Cortex of kidney (tissue), 1 donor: ENCODE measurements at regions not wholly inside any gene's neighbourhood (a gene's known extent, or its start where the extent isn't known, plus 50 kb on each side); places are given as distances from the start of the nearest gene placed in this dataset.

Experiments
- DNase-seq: peaks from one replicate; lab custom pipeline; 2025; lab: John Stamatoyannopoulos, UW

- no peak for DNase-seq
Measured at GRCh38 chr3:72341920-72342319, 506.3 kb downstream of the SHQ1 start.

GRCh38 chr3:72341380-72341770 lies 506.9 kb downstream of the SHQ1 start:
- no peak for DNase-seq

DNA sequence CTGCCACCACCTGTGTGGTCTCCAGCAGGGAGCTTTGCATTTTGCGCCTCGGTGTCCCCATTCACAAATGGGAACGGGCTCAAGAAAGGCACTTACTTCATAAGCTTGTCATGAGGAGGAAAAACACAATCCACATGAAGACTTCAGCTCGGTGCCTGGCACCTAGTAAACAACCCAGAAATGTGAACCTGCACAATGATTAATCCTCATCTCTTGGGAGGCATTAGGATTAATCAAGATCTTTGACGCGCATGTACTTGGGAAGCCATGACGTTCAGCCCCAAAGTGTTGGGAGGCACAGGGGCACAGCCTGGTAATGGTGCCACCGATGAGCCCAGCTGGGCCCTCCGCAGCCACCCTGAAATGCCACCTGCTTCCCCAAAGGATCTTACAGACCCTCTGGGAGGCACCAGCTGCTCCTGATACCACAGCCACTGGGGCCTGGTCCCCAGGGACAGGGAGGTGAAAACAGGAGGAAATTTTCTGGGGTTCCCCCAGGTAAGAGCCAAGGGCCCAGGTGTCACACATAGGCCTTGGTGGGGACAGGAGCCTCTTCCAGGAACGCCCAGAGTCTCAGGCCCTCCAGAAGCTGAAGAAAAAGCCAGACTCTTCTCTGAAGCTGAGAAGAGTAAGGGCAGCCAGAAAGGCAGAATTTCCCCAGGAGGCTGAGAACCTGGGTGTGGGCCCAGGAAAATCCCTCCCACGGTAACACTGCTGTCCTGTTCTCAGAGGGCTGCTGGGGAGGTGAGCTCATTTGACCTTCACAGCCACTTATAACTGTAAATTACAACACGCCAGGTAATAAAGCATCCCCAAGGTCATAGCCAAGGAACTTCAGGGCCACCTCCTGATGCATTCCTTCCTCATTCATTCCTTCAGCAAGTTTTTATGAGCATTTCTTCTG lies 507.5 kb downstream of the SHQ1 start:
- no peak for DNase-seq

GRCh38 chr3:72340056-72340455 lies 508.2 kb downstream of the SHQ1 start:
- no peak for DNase-seq

- DNase-seq = no peak
Measured at GRCh38 chr3:72339670-72340030, 508.6 kb downstream of the SHQ1 start.

DNA sequence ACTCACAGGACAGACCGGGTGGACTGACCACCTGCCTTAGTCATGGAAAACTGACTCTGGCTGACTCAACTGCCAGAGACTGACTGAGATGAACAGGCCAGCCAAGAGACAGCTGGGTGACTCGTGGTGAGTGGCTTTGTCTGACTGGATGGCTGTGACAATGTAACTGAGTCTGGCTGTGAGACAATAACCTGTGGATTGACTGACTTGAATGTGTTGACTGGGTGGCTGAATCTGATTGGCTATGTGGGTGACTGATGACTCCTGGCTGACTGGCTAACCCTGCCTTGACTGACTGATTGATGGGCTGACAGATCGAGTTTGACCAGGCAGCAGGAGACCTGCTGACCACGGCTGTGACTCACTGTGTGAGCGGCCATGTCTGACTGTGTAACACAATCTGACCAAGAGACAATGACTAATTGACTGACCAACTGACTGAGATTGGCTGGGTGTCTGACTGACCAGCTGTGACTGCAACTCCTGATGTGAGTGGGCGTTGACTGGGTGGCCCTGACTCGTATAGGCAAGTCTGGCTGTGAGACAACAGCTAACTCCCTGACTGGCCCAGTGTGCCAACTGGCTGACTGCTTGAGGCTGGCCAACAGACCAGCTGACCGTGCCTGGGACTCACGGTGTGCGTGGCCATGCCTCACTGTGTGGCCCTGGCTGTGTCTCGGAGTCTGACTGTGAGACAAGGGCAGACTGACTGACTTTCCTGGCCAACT lies 509.1 kb downstream of the SHQ1 start:
- no peak for DNase-seq

GRCh38 chr3:72338082-72338941 lies 509.9 kb downstream of the SHQ1 start:
- no peak for DNase-seq

DNA sequence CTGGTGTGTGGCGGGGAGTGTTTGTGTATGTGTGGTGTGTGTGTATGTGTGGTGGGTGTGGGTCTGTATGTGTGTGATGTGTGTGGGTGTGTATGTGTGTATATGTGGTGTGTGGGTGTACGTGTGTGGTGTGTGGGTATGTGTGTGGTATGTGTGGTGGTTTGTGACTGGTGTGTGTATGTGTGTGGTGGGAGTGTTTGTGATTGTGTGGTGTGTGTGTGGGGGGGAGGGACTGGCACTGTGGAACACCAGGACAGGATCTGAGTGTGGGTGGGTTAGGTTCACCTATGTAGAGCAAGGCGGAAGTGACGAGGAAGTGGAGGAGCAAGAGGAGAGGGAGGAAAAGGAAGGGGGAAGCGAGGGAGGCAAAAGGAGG lies 510.8 kb downstream of the SHQ1 start:
- no peak for DNase-seq

DNA sequence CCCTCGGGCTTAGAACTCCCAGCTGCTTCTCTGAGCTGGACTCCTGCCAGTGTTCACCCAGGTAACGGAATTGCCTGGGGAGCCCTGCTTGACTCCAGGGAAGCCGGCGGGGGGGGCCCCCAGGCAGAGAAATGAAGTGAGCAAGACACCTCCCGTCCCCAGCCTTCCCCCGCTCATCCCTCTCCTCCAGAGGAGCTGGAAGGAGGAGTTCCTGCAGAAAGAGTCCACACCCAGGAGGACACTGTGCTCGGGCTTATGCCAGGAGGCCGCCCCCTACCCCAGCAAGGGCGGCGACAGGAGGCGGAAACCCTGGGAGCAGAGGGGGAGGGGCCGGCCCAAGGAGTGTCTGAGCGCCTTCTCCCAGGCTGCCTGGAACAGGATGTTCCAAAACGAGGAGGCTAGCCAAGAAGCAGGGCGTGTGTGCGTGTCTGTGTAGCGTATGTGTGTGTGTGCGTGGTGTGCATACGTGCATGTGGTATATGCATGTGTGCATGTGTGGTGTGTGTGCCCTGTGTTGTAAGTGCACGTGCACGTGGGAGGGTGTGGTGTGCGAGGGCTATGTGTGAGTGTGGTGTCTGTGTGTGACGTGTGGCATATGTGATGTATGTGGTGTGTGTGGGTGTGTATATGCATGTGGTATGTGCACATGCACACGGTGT lies 511.3 kb downstream of the SHQ1 start:
- no peak for DNase-seq

GRCh38 chr3:72336114-72336651 lies 512.1 kb downstream of the SHQ1 start:
- no peak for DNase-seq

GRCh38 chr3:72335458-72336095 lies 512.7 kb downstream of the SHQ1 start:
- no peak for DNase-seq

DNA sequence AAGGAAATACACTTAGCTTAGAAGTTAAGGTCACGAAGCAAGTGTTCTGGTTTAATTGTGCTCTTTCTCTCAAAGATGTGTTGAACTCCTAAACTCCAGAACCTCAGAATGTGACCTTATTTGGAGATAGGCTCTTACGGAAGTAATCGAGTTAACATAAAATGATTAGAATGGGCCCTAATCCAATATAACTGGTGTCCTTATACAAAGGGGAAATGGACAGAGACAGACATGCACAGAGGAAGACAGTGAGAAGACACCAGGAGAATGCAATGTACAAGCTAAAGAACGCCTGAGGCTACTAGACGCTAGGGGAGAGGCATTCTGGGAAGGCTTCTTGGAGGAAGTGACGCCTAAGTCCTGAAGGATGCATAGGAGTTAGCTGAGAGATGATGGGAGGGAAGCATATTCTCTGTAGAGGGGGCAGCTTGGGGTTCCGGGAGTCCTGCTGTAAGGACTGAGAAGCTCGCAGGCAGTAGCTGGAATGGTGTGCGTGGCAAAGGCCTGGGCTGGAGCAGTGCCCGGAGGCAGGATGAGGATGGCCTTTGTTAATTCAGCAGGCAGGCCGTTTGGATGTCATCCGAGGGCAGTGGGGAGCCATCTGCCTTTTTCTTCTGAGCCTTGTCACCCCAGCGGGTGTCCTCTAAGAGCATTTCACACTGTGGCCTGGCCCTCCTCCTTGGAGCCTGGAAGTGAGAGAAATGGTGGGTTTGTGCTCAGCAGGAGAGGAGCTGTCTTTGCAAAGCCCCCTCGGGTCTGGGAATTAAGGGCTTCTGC lies 513.4 kb downstream of the SHQ1 start:
- no peak for DNase-seq

DNA sequence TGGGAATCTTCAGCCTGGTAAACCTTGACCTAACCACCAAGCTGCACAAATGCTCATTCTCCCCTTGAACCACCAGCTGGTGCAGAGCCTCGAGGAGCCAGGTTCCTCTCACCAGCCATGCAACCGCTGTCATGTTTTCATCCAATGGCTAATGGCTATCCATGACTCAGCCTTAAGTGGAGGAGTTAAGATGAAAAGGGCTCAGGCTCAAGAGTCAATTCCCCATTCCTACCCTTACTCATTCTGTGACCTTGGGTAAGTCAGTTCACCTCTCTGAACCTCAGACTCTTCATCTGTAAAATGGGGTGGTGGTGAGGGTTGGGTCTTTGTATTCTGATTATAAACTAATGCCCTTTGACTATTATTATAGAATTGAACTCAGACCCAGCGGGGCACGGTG lies 515.6 kb downstream of the SHQ1 start:
- DNase-seq = no peak

DNA sequence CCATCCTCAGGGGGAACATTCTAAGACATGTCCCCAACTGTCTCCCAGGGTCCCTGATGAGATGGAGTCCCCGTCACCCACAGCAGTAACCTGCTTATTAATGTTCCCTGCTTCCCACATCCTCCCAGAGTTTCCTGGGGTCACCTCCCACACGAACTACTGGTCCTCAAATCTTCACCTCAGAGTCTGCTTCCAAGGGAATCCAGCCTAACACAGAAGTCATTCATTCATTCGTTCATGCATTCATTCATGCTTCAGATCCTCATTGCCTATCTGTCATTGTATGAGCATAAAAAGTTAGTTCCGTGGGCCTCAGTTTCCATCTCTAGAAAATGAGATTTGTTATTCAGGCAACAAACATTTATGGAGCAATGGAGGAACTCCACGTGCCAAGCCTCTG lies 516.2 kb downstream of the SHQ1 start:
- no peak for DNase-seq

DNA sequence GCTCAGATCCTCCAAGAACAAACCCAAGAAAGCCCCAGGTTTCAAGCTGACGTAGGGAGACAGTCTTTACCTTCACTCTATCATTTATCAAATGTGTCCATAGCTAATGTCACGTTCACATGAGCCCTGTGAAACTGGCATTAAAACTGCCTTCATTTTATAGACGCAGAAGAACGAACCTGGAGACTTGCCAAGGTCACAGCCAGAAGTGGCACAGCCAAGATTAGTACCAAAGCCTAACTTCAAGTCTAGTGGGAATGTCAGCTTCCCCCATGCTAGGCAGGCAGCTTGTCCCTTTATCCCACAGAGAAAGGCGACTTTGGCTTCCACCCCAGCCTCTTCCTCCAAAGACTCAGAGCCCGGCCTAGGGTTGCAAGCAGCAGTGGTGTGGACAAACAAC lies 517.2 kb downstream of the SHQ1 start:
- no peak for DNase-seq

DNA sequence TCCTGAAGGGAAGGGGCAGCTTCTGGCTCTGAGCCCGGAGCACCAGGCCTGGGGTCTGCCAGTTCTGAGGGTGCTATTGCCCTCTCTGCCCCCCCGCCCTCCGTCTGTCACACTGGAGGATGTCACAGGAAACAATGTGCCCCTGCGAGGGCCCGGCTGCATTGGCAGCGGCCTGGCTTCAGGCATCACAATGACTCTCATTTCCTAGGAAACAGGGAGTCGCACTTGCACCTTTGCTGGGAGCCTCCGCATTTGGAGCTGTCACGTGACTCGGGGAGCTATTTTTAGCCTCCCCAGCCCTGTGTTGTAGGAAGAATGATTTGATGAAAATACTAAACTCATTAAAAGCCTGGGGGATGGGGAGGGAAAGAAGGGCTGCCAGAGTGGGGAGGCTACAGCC lies 518.9 kb downstream of the SHQ1 start:
- no peak for DNase-seq

DNA sequence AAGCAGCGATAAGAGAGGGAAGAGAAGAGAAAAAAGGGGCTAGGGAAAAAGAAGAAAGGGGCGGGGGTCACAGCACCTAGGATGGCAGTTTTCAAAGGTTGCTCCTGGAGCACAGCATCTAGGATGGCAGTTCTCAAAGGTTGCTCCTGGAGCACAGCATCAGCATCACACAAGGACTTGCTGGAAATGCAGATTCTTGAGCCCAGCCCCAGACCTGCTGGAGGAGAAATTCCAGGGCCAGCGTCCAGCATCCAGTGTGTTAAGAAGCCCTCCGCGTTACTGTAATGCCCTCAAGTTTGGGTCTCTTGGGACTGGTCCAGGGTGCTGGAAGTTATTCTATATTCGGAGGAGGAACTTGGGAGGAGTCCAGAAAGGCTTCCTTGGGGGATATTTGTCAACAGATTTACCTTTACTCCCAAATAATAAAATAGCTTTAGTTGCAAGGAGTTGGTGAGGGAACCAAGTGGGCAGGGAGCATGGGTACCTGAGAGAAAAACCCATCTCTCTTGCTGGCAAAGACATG lies 519.4 kb downstream of the SHQ1 start:
- DNase-seq = no peak

DNA sequence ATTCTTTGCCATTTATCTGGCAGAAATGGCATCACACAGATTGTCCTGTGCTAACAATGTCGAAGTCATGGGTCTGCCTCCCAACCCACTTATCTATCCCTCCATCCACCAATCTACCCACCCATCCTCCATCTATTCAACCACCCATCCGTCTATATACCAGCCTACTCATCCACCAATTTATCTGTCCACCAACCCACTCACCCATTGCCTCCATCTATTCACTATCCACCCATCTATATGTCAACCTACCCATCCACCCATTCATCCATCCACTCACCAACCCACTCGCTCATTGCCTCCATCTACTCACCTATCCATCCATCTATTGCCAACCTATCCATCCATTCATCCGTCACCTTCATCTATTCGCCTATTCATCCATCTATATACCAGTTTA lies 521.2 kb downstream of the SHQ1 start:
- DNase-seq = no peak

GRCh38 chr3:72324253-72324811 lies 523.9 kb downstream of the SHQ1 start:
- no peak for DNase-seq

- DNase-seq = no peak
Measured at GRCh38 chr3:72323773-72324172, 524.5 kb downstream of the SHQ1 start.
